ENCODE measurements at regions not wholly inside any gene's neighbourhood (a gene's known extent, or its start where the extent isn't known, plus 50 kb on each side); places are given as distances from the start of the nearest gene placed in this dataset.

DNA sequence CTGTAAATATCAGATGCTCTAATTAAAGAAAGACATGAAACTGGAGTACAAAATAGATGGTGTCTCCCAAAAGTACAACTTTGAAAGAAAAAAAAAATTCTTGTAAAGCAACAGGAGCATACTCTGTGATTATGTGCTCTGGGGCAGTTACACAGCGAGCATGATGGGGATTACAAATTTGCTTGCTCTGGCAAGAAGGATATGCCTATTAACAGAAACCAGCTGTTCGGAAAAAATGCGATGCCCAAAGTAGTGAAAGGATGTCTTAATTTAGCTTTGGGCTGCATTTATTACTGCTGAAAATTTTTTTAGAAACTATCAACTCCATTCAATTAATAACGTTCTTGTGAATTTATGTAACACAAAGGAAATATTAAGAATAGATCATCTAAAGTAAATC lies 256.9 kb upstream of the TPK1 start:
- DNase-seq (ENCODE audit: extremely low read depth, low read depth), result no peak
- no peak overlapping the region for H3K4me3 ChIP-seq (replicated peaks; ENCODE audit: low read depth, low read length)
- TF ChIP-seq, protein P1, sequence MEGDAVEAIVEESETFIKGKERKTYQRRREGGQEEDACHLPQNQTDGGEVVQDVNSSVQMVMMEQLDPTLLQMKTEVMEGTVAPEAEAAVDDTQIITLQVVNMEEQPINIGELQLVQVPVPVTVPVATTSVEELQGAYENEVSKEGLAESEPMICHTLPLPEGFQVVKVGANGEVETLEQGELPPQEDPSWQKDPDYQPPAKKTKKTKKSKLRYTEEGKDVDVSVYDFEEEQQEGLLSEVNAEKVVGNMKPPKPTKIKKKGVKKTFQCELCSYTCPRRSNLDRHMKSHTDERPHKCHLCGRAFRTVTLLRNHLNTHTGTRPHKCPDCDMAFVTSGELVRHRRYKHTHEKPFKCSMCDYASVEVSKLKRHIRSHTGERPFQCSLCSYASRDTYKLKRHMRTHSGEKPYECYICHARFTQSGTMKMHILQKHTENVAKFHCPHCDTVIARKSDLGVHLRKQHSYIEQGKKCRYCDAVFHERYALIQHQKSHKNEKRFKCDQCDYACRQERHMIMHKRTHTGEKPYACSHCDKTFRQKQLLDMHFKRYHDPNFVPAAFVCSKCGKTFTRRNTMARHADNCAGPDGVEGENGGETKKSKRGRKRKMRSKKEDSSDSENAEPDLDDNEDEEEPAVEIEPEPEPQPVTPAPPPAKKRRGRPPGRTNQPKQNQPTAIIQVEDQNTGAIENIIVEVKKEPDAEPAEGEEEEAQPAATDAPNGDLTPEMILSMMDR (IDR thresholded peaks at IDR 0.05; ENCODE audit: low read depth, low read length, missing control alignments), result no peak

DNA sequence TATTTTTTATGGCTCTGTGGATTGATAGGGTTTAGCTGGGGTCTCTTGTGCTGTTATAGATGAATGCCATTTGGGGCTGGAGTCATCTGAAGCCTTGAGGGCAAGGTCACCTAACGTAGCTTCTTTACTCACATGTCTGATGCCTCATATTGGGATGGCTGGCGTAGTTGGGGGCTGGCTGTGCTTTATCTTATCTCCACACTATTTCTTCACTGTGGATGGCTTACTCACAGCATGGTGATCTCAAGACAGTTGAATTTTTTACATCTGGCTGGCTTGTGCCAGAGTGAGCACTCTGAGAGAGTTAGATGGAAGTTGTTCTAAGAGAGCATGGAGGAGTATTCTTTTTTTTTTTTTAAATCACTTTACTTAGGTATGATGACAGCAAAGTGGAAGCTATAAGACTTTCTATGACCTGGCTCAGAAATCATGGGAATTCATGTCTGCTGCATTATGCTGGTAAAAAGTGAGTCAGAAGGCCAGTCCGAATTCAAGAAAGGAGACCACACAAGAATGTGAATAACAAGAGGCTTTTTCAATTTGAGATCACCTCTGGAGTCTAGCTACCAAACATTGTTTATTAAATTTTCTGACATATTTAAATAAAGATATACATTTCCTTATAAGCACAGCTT lies 252.4 kb upstream of the TPK1 start:
- TF ChIP-seq, protein P1 (IDR thresholded peaks at IDR 0.05; ENCODE audit: low read depth, low read length, missing control alignments), result no peak
- no peak for DNase-seq (ENCODE audit: extremely low read depth, low read depth)
- no peak overlapping the region for H3K4me3 ChIP-seq (replicated peaks; ENCODE audit: low read depth, low read length)

DNA sequence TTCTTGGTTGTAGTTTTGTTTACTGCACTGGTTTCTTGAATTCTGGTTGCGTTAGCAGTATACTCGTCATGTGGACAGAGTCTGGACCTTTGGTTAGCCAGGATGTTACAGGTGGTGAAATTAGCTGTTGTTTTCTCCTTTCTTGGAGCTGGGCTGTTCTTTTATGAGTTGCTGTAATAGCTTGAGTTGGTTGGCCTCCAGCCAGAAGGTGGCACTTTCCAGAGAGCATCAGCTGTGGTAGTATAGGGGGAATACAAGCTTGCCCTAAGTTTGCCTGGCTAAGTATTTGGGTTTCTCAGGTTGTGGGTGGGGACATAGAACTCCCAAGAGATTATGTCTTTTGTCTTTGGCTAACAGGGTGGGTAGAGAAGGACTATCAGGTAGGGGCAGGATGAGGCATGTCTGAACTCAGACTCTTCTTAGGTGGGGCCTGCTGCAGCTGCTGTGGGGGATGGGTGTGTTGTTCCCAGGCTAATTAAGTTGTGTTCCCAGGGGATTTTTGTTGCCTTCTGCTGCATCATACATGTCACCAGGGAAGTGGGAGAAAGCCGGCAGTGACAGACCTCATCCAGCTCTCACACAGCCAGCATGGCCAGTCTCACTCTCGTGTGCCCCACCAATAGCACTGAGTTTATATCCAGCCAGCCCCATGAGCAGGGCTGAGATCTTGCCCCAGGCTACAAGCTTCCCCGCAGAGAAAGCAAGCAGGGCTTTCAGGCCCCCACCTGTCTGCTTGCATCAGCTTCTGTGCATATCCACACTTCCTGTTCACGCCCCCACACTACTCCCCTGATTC lies 246.7 kb upstream of the TPK1 start:
- H3K4me3 ChIP-seq (replicated peaks; ENCODE audit: low read depth, low read length), result no peak overlapping the region
- DNase-seq (ENCODE audit: extremely low read depth, low read depth), result no peak

DNA sequence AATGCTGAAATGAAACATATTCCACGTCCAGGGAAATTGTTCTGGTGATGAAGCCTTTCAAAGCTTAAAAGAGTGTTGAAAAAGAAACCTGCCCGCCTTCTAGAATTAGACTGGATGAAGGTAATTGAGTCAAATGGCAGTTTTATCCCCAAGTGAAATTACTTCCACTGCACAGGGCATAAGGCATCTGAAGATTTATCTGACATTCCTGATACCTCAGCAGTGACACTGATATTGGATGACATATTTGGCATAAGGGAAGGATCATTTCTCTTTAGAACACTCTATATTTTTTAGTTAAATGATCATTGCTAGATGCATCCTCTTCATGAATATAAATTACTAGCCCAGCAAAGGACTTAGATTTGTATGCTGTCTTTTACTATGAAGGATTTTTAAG lies 229.6 kb upstream of the TPK1 start:
- H3K4me3 ChIP-seq (replicated peaks; ENCODE audit: low read depth, low read length), result no peak overlapping the region

More for the DNA sequence above, 246.7 kb upstream of the TPK1 start:
- TF ChIP-seq, protein P1 (IDR thresholded peaks at IDR 0.05; ENCODE audit: low read depth, low read length, missing control alignments), result no peak

DNA sequence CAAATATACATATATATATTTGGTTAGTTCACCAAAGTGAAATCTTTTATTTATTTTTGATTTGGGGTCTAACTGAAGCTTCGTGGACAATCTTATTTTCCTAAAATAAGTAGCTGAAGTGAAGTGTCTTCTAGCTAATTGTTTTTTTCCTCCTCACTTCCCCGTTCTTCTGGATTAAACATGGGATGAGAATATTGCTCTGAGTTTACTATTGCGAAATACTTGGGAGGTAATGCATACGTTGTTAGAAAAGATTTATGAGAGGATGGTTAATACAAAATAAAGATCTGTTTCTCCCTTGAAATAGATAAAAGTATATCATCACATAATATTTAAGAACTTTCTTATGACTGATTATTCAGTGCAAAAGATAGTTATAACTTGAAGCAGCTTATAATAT lies 228.3 kb upstream of the TPK1 start:
- no peak overlapping the region for H3K4me3 ChIP-seq (replicated peaks; ENCODE audit: low read depth, low read length)
- TF ChIP-seq, protein P1 (IDR thresholded peaks at IDR 0.05; ENCODE audit: low read depth, low read length, missing control alignments), result no peak
- no peak for DNase-seq (ENCODE audit: extremely low read depth, low read depth)

More for the DNA sequence above, 229.6 kb upstream of the TPK1 start:
- TF ChIP-seq, protein P1 (IDR thresholded peaks at IDR 0.05; ENCODE audit: low read depth, low read length, missing control alignments), result no peak
- DNase-seq (ENCODE audit: extremely low read depth, low read depth), result no peak

DNA sequence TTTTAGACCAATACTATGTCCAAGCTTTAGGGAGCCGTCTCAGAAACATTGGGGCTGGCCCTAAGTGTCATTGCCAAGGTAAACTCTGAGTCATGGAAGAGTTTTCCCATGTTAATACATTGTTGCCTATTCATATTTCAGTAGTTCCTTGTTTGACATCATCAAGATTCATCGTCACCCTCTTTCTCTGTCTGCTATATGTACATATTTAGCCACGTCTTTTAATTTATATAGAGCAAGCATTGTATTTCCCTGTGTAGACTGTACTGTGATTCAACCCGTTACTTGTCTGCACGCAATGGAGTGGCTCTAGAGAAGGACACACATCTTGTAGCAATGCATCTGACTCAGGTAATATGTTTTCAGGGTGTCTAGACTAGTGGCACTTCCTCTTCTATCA lies 217.9 kb upstream of the TPK1 start:
- DNase-seq (ENCODE audit: extremely low read depth, low read depth), result no peak
- no peak overlapping the region for H3K4me3 ChIP-seq (replicated peaks; ENCODE audit: low read depth, low read length)
- TF ChIP-seq, protein P1 (IDR thresholded peaks at IDR 0.05; ENCODE audit: low read depth, low read length, missing control alignments), result no peak

All from HFF-Myc (cell line).